ENCODE measurements at regions not wholly inside any gene's neighbourhood (a gene's known extent, or its start where the extent isn't known, plus 50 kb on each side); places are given as distances from the start of the nearest gene placed in this dataset.

- Histone ChIP-seq H3K9ac (no peak overlapping the region), H3K4me1 (peaks cover 0 to 34% (median 0%) of the 10 kb centered on the region in 10 experiments; a peak in 6 of 20 replicates), H3K9me3 (replicated peaks in 1 of 11) (peaks cover 0 to 12% (median 0%) of the 10 kb centered on the region in 11 experiments; a peak in 4 of 22 replicates), H3K36me3 (no peaks in the 10 kb centered on the region), H3K27me3 (no peaks in the 10 kb centered on the region), H3K4me2 (peak overlapping the region in 2 of 11 experiments; percentile 26 to 44; a peak in 2 of 22 replicates), H4K20me1 (no peaks in the 10 kb centered on the region), H3K4me3 (no peak overlapping the region), H3K27ac (no peak overlapping the region)
- TF ChIP-seq Cebpa-rat (IDR thresholded peaks at IDR 0.05) = no peak
Measured at GRCh38 chr15:54815556-54815955, 381.2 kb downstream of the RSL24D1 start.

GRCh38 chr15:54812383-54812782, 384.4 kb downstream of the RSL24D1 start:
- Histone ChIP-seq H3K27ac (no peak overlapping the region), H3K4me1 (peaks cover 0 to 13% (median 0%) of the 10 kb centered on the region in 10 experiments; a peak in 2 of 20 replicates), H3K27me3 (no peaks in the 10 kb centered on the region), H3K9me3 (replicated peaks in 1 of 11) (peaks cover 0 to 12% (median 0%) of the 10 kb centered on the region in 11 experiments; a peak in 4 of 22 replicates), H3K4me2 (no peak overlapping the region), H3K9ac (no peak overlapping the region), H3K36me3 (no peaks in the 10 kb centered on the region), H3K4me3 (no peak overlapping the region), H4K20me1 (no peaks in the 10 kb centered on the region)
- TF ChIP-seq Cebpa-rat (IDR thresholded peaks at IDR 0.05) = no peak

- Histone ChIP-seq H3K36me3 (no peaks in the 10 kb centered on the region), H3K4me1 (peaks cover 0 to 13% (median 0%) of the 10 kb centered on the region in 10 experiments; a peak in 2 of 20 replicates), H3K9ac (no peak overlapping the region), H3K9me3 (replicated peaks in 1 of 11) (peaks cover 0 to 12% (median 0%) of the 10 kb centered on the region in 11 experiments; a peak in 4 of 22 replicates), H3K27me3 (no peaks in the 10 kb centered on the region), H3K27ac (no peak overlapping the region), H3K4me2 (no peak overlapping the region), H4K20me1 (no peaks in the 10 kb centered on the region), H3K4me3 (no peak overlapping the region)
- TF ChIP-seq Cebpa-rat (IDR thresholded peaks at IDR 0.05) = no peak
Measured at GRCh38 chr15:54810496-54810895, 386.2 kb downstream of the RSL24D1 start.

GRCh38 chr15:54810031-54810430, 386.7 kb downstream of the RSL24D1 start:
- H3K9me3 ChIP-seq (replicated peaks in 1 of 11) = peaks cover 0 to 11% (median 0%) of the 10 kb centered on the region in 11 experiments; a peak in 4 of 22 replicates
- H3K9ac ChIP-seq = no peak overlapping the region
- H3K27ac ChIP-seq = no peak overlapping the region
- no peaks in the 10 kb centered on the region for H3K27me3 ChIP-seq
- peaks cover 0 to 13% (median 0%) of the 10 kb centered on the region in 10 experiments; a peak in 2 of 20 replicates for H3K4me1 ChIP-seq
- no peak for TF ChIP-seq Cebpa-rat (IDR thresholded peaks at IDR 0.05)
- H3K4me3 ChIP-seq = no peak overlapping the region
- H3K36me3 ChIP-seq = no peaks in the 10 kb centered on the region
- H3K4me2 ChIP-seq = no peak overlapping the region
- no peaks in the 10 kb centered on the region for H4K20me1 ChIP-seq

GRCh38 chr15:54808321-54808720, 388.4 kb downstream of the RSL24D1 start:
- H3K36me3 ChIP-seq = no peaks in the 10 kb centered on the region
- H3K27ac ChIP-seq = no peak overlapping the region
- no peak for TF ChIP-seq Cebpa-rat (IDR thresholded peaks at IDR 0.05)
- no peak overlapping the region for H3K4me2 ChIP-seq
- H3K27me3 ChIP-seq = no peaks in the 10 kb centered on the region
- no peaks in the 10 kb centered on the region for H4K20me1 ChIP-seq
- no peaks in the 10 kb centered on the region for H3K9me3 ChIP-seq (replicated peaks in 1 of 11)
- H3K4me3 ChIP-seq = no peak overlapping the region
- H3K4me1 ChIP-seq = peaks cover 6 to 28% (median 9%) of the 10 kb centered on the region in 10 experiments; a peak in 15 of 20 replicates
- H3K9ac ChIP-seq = no peak overlapping the region

- H3K4me2 ChIP-seq = peak overlapping the region in 8 of 11 experiments; percentile 5 to 81 (median 60); a peak in 13 of 22 replicates
- TF ChIP-seq Cebpa-rat (IDR thresholded peaks at IDR 0.05) = no peak
- no peaks in the 10 kb centered on the region for H3K9me3 ChIP-seq (replicated peaks in 1 of 11)
- no peak overlapping the region for H3K4me3 ChIP-seq
- peak overlapping the region in 4 of 11 experiments; percentile 34 to 63 (median 56); a peak in 5 of 22 replicates for H3K9ac ChIP-seq
- peaks cover 6 to 40% (median 15%) of the 10 kb centered on the region in 10 experiments; a peak in 15 of 20 replicates for H3K4me1 ChIP-seq
- no peaks in the 10 kb centered on the region for H3K36me3 ChIP-seq
- H3K27ac ChIP-seq = peak overlapping the region in 7 of 11 experiments; percentile 50 to 90 (median 81); a peak in 14 of 22 replicates
- H3K27me3 ChIP-seq = no peaks in the 10 kb centered on the region
- H4K20me1 ChIP-seq = no peaks in the 10 kb centered on the region
Measured at GRCh38 chr15:54803987-54804386, 392.8 kb downstream of the RSL24D1 start.

- Histone ChIP-seq H3K4me2 (peak overlapping the region in 8 of 11 experiments; percentile 5 to 81 (median 60); a peak in 14 of 22 replicates), H4K20me1 (no peaks in the 10 kb centered on the region), H3K27ac (peak overlapping the region in 7 of 11 experiments; percentile 50 to 90 (median 81); a peak in 14 of 22 replicates), H3K9ac (peak overlapping the region in 5 of 11 experiments; percentile 8 to 63 (median 55); a peak in 8 of 22 replicates), H3K4me3 (no peak overlapping the region), H3K9me3 (replicated peaks in 1 of 11) (no peaks in the 10 kb centered on the region), H3K4me1 (peaks cover 6 to 40% (median 15%) of the 10 kb centered on the region in 10 experiments; a peak in 15 of 20 replicates), H3K36me3 (no peaks in the 10 kb centered on the region), H3K27me3 (no peaks in the 10 kb centered on the region)
- TF ChIP-seq Cebpa-rat (IDR thresholded peaks at IDR 0.05) = no peak
Measured at GRCh38 chr15:54803134-54803808, 393.5 kb downstream of the RSL24D1 start.

GRCh38 chr15:54792526-54792925, 404.2 kb downstream of the RSL24D1 start:
- no peaks in the 10 kb centered on the region for H3K27me3 ChIP-seq
- no peak for TF ChIP-seq Cebpa-rat (IDR thresholded peaks at IDR 0.05)
- peaks cover 0 to 22% (median 6%) of the 10 kb centered on the region in 10 experiments; a peak in 11 of 20 replicates for H3K4me1 ChIP-seq

GRCh38 chr15:54790693-54791092, 406.0 kb downstream of the RSL24D1 start:
- Histone ChIP-seq H3K9me3 (replicated peaks in 1 of 11) (no peaks in the 10 kb centered on the region), H3K4me2 (no peak overlapping the region), H3K4me3 (no peak overlapping the region), H3K27me3 (no peaks in the 10 kb centered on the region), H4K20me1 (no peaks in the 10 kb centered on the region), H3K27ac (no peak overlapping the region), H3K9ac (no peak overlapping the region), H3K36me3 (no peaks in the 10 kb centered on the region), H3K4me1 (peaks cover 0 to 22% (median 6%) of the 10 kb centered on the region in 10 experiments; a peak in 11 of 20 replicates)
- TF ChIP-seq Cebpa-rat (IDR thresholded peaks at IDR 0.05) = no peak

More at GRCh38 chr15:54792526-54792925, 404.2 kb downstream of the RSL24D1 start:
- H3K4me3 ChIP-seq = no peak overlapping the region
- no peak overlapping the region for H3K4me2 ChIP-seq
- H3K9me3 ChIP-seq (replicated peaks in 1 of 11) = no peaks in the 10 kb centered on the region
- no peak overlapping the region for H3K9ac ChIP-seq
- H4K20me1 ChIP-seq = no peaks in the 10 kb centered on the region
- no peaks in the 10 kb centered on the region for H3K36me3 ChIP-seq
- no peak overlapping the region for H3K27ac ChIP-seq
